Endothelial cell of umbilical vein (primary cell): ENCODE measurements at regions not wholly inside any gene's neighbourhood (a gene's known extent, or its start where the extent isn't known, plus 50 kb on each side); places are given as distances from the start of the nearest gene placed in this dataset.

Source experiments
- EZH2 ChIP-seq: IDR thresholded peaks from 2 replicates; pipeline ENCODE4 v1.6.1; 2012; ENCODE audit warnings: borderline replicate concordance, low read depth, mild to moderate bottlenecking, moderate library complexity, low read length, inconsistent platforms; ENCODE audit not compliant: severe bottlenecking
- GATA2 ChIP-seq: IDR thresholded peaks from 2 replicates; pipeline ENCODE4 v1.7.0; 2011; ENCODE audit warnings: low read depth, mild to moderate bottlenecking, moderate library complexity, mixed read lengths, low read length; ENCODE audit not compliant: insufficient read length, insufficient read depth
- POLR2A ChIP-seq: IDR thresholded peaks from 2 replicates; pipeline ENCODE4 v1.6.1; 2012; ENCODE audit warnings: low read depth, mild to moderate bottlenecking, control low read depth, low read length
- POLR2AphosphoS5 ChIP-seq: IDR thresholded peaks from 2 replicates; pipeline ENCODE4 v1.6.1; 2012; ENCODE audit warnings: low read depth, mild to moderate bottlenecking, control low read depth, low read length, moderate library complexity; ENCODE audit not compliant: insufficient read depth
- TF ChIP-seq, protein P1 (sequence below): IDR thresholded peaks from 2 replicates; pipeline ENCODE4 v1.6.1; 2011; ENCODE audit not compliant: insufficient read depth, insufficient read length
- TF ChIP-seq, protein P2 (sequence below), 2 donors: IDR thresholded peaks; 1 replicate in 1 of 2; 2 replicates in 1 of 2; pipeline ENCODE4 v1.5.1; 2011; ENCODE audit warnings: low read length in 2 of 2, mild to moderate bottlenecking in 2 of 2, moderate library complexity in 2 of 2, control low read depth in 1 of 2, inconsistent platforms in 1 of 2, low read depth in 1 of 2; ENCODE audit not compliant: insufficient read depth in 1 of 2; ENCODE audit errors: extremely low read depth in 1 of 2

DNA sequence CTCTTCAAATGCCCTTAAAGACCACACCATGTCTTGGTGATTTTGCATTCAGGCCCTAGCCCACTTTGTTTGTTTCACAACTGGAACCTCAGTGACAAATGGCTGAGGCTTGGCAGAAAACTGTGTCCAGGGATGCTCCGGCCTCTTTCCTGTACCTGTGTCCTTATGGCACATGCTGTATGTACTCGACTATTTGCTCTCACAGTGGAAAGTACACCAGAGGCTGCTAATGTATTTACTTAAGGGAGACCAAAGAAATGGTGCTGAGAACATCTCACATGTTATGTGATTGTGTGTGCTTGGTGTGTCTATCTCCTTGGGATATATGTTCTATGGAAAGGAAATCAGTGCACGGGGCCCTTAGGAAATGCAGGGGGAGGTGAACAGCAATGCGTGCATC is 263.3 kb downstream of the GADD45G start:
- no peak for TF ChIP-seq POLR2A
- TF ChIP-seq POLR2AphosphoS5: no peak
- TF ChIP-seq EZH2: no peak
- TF ChIP-seq, protein P1, sequence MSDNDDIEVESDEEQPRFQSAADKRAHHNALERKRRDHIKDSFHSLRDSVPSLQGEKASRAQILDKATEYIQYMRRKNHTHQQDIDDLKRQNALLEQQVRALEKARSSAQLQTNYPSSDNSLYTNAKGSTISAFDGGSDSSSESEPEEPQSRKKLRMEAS: no peak
- TF ChIP-seq GATA2: no peak
- TF ChIP-seq, protein P2, sequence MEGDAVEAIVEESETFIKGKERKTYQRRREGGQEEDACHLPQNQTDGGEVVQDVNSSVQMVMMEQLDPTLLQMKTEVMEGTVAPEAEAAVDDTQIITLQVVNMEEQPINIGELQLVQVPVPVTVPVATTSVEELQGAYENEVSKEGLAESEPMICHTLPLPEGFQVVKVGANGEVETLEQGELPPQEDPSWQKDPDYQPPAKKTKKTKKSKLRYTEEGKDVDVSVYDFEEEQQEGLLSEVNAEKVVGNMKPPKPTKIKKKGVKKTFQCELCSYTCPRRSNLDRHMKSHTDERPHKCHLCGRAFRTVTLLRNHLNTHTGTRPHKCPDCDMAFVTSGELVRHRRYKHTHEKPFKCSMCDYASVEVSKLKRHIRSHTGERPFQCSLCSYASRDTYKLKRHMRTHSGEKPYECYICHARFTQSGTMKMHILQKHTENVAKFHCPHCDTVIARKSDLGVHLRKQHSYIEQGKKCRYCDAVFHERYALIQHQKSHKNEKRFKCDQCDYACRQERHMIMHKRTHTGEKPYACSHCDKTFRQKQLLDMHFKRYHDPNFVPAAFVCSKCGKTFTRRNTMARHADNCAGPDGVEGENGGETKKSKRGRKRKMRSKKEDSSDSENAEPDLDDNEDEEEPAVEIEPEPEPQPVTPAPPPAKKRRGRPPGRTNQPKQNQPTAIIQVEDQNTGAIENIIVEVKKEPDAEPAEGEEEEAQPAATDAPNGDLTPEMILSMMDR (IDR thresholded peaks at IDR 0.05; ENCODE audit: extremely low read depth in 1 of 2, insufficient read depth in 1 of 2, low read depth in 1 of 2, low read length in 2 of 2): no peak
